SIG-M5 (cell line): ENCODE measurements at regions not wholly inside any gene's neighbourhood (a gene's known extent, or its start where the extent isn't known, plus 50 kb on each side); places are given as distances from the start of the nearest gene placed in this dataset.
"Not testable (repeated sequence)": the region's sequence is repeated elsewhere in the genome, so short reads cannot be mapped to it uniquely, and the experiment has no call there.

Source experiments
- DNase-seq: peaks from one replicate; lab custom pipeline; 2025; lab: John Stamatoyannopoulos, UW

GRCh38 chr3:190988102-190988501, 125.6 kb upstream of the GMNC start:
- no peak for DNase-seq

GRCh38 chr3:190984502-190985244, 122.2 kb upstream of the GMNC start:
- DNase-seq, result no peak

- DNase-seq, result no peak
Observed at GRCh38 chr3:190983875-190984274, 121.4 kb upstream of the GMNC start.

- no peak for DNase-seq
Observed at GRCh38 chr3:190973771-190974170, 111.3 kb upstream of the GMNC start.

GRCh38 chr3:190972840-190973270, 110.4 kb upstream of the GMNC start:
- no peak for DNase-seq

- no peak for DNase-seq
Observed at GRCh38 chr3:190972196-190972595, 109.7 kb upstream of the GMNC start.

- DNase-seq, result no peak
Observed at GRCh38 chr3:190970560-190970959, 108.1 kb upstream of the GMNC start.

- DNase-seq, result no peak
Observed at GRCh38 chr3:190968616-190969015, 106.1 kb upstream of the GMNC start.

- DNase-seq, result not testable (repeated sequence)
Observed at GRCh38 chr3:190964931-190965330, 102.4 kb upstream of the GMNC start.

- DNase-seq, result no peak
Observed at GRCh38 chr3:190959077-190959476, 96.6 kb upstream of the GMNC start.

- no peak for DNase-seq
Observed at GRCh38 chr3:190941694-190942260, 79.3 kb upstream of the GMNC start.

- DNase-seq, result not testable (repeated sequence)
Observed at GRCh38 chr3:190934616-190935015, 72.1 kb upstream of the GMNC start.

- no peak for DNase-seq
Observed at GRCh38 chr3:190926619-190927018, 64.1 kb upstream of the GMNC start.

- DNase-seq, result no peak
Observed at GRCh38 chr3:190912736-190913135, 50.2 kb upstream of the GMNC start.
